Sigmoid colon (tissue), 4 donors: ENCODE measurements at regions not wholly inside any gene's neighbourhood (a gene's known extent, or its start where the extent isn't known, plus 50 kb on each side); places are given as distances from the start of the nearest gene placed in this dataset.

Experiments
- POLR2A ChIP-seq, 2 donors: fragments of 450-650 bp; IDR thresholded peaks; one replicate each; pipeline ENCODE4 v1.6.1; 2016; ENCODE audit warnings: antibody characterized with exemption in 2 of 2, mild to moderate bottlenecking in 2 of 2, moderate library complexity in 2 of 2
- POLR2AphosphoS5 ChIP-seq, 4 donors: sonication (generic); formaldehyde crosslinking; IDR thresholded peaks; one replicate each; pipeline ENCODE4 v1.6.1; 2017; ENCODE audit warnings: antibody characterized with exemption in 4 of 4
- TF ChIP-seq, protein P1 (sequence below), 4 experiments: fragments of 450-650 bp in 3 of 4; fragments of 200-600 bp in 1 of 4; IDR thresholded peaks; one replicate each; pipeline ENCODE4 v1.5.1; 2016 to 2019; ENCODE audit warnings: antibody characterized with exemption in 4 of 4, mild to moderate bottlenecking in 3 of 4, moderate library complexity in 2 of 4

DNA sequence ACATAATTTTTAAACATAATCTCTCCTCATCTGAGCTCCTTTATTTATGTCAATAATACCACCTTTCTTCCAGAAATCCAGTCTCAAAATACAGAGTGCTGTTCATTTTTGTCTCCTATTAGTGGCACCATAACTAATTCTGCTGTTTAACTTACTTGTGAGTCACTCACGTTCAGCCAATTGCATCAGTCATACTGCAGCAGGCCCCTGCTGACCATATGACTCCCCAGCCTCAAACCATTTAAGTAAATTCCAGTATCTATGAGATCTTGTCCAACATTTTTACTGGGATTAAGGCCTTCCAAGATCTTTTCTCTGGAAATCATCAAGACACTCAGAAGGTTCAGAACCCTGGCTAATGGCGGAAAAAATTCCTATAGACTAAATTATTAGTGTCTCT lies 982.2 kb upstream of the MAP3K7 start:
- TF ChIP-seq, protein P1, sequence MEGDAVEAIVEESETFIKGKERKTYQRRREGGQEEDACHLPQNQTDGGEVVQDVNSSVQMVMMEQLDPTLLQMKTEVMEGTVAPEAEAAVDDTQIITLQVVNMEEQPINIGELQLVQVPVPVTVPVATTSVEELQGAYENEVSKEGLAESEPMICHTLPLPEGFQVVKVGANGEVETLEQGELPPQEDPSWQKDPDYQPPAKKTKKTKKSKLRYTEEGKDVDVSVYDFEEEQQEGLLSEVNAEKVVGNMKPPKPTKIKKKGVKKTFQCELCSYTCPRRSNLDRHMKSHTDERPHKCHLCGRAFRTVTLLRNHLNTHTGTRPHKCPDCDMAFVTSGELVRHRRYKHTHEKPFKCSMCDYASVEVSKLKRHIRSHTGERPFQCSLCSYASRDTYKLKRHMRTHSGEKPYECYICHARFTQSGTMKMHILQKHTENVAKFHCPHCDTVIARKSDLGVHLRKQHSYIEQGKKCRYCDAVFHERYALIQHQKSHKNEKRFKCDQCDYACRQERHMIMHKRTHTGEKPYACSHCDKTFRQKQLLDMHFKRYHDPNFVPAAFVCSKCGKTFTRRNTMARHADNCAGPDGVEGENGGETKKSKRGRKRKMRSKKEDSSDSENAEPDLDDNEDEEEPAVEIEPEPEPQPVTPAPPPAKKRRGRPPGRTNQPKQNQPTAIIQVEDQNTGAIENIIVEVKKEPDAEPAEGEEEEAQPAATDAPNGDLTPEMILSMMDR (IDR thresholded peaks at IDR 0.05): no peak
- TF ChIP-seq POLR2AphosphoS5 (IDR thresholded peaks at IDR 0.05): no peak
- TF ChIP-seq POLR2A (IDR thresholded peaks at IDR 0.05): no peak
